ENCODE measurements at regions not wholly inside any gene's neighbourhood (a gene's known extent, or its start where the extent isn't known, plus 50 kb on each side); places are given as distances from the start of the nearest gene placed in this dataset.

DNA sequence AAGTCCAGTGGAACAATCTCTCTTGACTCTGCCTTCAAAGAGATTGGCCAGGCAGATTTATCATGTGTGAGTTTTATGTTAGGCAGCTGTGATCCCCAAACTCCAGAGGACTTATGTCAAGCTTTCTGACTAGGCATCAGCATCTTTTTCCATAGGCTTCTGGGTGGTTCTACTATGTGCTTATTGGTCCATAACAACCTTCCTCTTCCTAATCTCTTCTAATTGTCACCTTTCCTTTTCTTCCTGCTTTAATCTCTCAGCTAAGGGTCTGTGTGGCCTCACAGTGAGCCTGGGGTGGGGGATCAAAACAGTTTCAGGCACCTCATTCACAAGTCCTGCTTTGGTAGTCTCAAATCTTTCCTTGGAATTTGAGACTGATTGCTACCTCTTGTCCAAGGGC is 170.9 kb upstream of the CHD1 start:
- no peaks in the 10 kb centered on the region for H3K4me1 Mint-ChIP-seq (ENCODE audit: low read depth)
- H3K27me3 Mint-ChIP-seq (ENCODE audit: low read depth): peaks cover 8% of the 10 kb centered on the region
- H3K36me3 Mint-ChIP-seq (ENCODE audit: low read depth): no peaks in the 10 kb centered on the region
- ChIA-PET CTCF (no interaction called here), POLR2A (no interaction called here)
- no peak overlapping the region for H3K27ac Mint-ChIP-seq
- H3K4me3 Mint-ChIP-seq: no peak overlapping the region
- H3K9me3 Mint-ChIP-seq (ENCODE audit: insufficient read depth): no peaks in the 10 kb centered on the region
- ATAC-seq (no peak), DNase-seq (no peak)

- Mint-ChIP-seq H3K27me3 (ENCODE audit: low read depth) (peaks cover 4% of the 10 kb centered on the region), H3K4me3 (no peak overlapping the region), H3K36me3 (ENCODE audit: low read depth) (no peaks in the 10 kb centered on the region), H3K4me1 (ENCODE audit: low read depth) (no peaks in the 10 kb centered on the region), H3K27ac (no peak overlapping the region), H3K9me3 (ENCODE audit: insufficient read depth) (no peaks in the 10 kb centered on the region)
- no peak for DNase-seq
- ChIA-PET POLR2A (interaction anchor here (0.6 kb wide), 1 partner anchor 1533 kb away, joined by 3 read pairs; no protein-coding TSS in a partner anchor), CTCF (no interaction called here)
- ATAC-seq: no peak
These were observed 161.2 kb upstream of the CHD1 start for GRCh38 chr5:99089822-99090549.

DNA sequence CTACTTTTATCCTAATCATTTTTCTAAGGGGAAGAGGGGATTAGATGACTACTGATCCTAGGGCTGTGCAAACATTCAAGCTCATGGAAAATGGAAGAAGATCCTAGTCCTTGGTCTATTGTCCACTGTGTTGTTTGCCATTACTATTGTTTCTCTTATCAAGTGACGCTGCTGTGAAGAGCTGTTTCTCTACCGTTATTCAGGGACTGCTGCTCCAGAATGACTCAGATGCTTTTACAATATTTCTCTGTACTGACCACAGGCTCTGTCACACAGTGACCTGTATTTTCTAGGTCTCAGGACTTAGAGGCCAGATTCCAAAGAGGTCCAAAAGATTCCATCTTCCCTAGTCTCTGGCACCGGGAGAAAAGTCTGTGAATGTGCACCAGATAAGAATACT is 159.5 kb upstream of the CHD1 start:
- Mint-ChIP-seq H3K27me3 (ENCODE audit: low read depth) (peaks cover 7% of the 10 kb centered on the region), H3K4me1 (ENCODE audit: low read depth) (no peaks in the 10 kb centered on the region), H3K9me3 (ENCODE audit: insufficient read depth) (no peaks in the 10 kb centered on the region), H3K4me3 (no peak overlapping the region), H3K36me3 (ENCODE audit: low read depth) (no peaks in the 10 kb centered on the region), H3K27ac (no peak overlapping the region)
- ChIA-PET POLR2A (no interaction called here), CTCF (no interaction called here)
- no peak for DNase-seq
- no peak for ATAC-seq

DNA sequence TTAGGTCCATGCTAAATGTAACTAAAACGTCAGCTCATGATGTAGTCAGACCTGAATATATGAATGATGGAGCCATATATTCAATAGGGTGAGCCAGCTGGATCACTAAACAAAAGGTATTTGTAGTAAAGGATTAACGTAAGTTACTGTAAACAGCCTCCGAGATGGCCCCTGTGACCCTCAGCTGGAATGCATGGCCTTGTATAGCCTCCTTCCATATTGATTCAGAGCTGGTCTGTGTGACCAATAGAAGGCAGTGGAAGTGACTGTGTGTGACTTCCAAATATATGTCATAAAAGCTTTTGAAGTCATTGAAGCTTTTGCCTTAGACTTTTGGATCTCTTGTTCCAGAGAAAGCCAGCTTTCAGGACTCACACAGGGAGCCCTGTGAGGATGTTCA is 154.4 kb upstream of the CHD1 start:
- ATAC-seq (no peak), DNase-seq (no peak)
- H3K4me3 Mint-ChIP-seq: no peak overlapping the region
- no peaks in the 10 kb centered on the region for H3K9me3 Mint-ChIP-seq (ENCODE audit: insufficient read depth)
- H3K4me1 Mint-ChIP-seq (ENCODE audit: low read depth): no peaks in the 10 kb centered on the region
- CTCF ChIA-PET: interaction anchor here (1.1 kb wide), 1 partner anchor 21 kb away, joined by 3 read pairs; no protein-coding TSS in a partner anchor
- no peaks in the 10 kb centered on the region for H3K36me3 Mint-ChIP-seq (ENCODE audit: low read depth)
- H3K27me3 Mint-ChIP-seq (ENCODE audit: low read depth): peaks cover 5% of the 10 kb centered on the region
- H3K27ac Mint-ChIP-seq: no peak overlapping the region
- POLR2A ChIA-PET: no interaction called here

DNA sequence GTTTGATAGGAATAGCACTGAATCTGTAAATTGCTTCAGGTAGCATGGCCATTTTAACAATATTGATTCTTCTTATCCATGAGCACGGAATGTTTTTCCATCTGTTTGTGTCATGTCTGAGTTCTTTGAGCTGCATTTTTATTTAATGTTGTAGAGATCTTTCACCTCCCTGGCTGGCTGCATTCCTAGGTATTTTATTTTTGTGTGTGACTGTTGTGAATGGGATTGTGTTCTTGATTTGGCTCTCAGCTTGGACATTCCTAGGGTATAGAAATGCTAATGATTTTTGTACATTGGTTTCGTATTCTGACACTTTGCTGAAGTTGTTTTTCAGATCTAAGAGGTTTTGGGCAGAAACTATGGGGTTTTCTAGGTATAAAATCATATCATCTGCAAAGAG is 152.9 kb upstream of the CHD1 start:
- no peak for DNase-seq
- Mint-ChIP-seq H3K27me3 (ENCODE audit: low read depth) (peaks cover 5% of the 10 kb centered on the region), H3K36me3 (ENCODE audit: low read depth) (no peaks in the 10 kb centered on the region), H3K4me1 (ENCODE audit: low read depth) (no peaks in the 10 kb centered on the region), H3K4me3 (no peak overlapping the region), H3K27ac (no peak overlapping the region), H3K9me3 (ENCODE audit: insufficient read depth) (no peaks in the 10 kb centered on the region)
- ChIA-PET CTCF (no interaction called here), POLR2A (no interaction called here)
- ATAC-seq: no peak

- ATAC-seq (no peak), DNase-seq (no peak)
- Mint-ChIP-seq H3K4me3 (no peak overlapping the region), H3K27ac (no peak overlapping the region), H3K9me3 (ENCODE audit: insufficient read depth) (no peaks in the 10 kb centered on the region), H3K36me3 (ENCODE audit: low read depth) (no peaks in the 10 kb centered on the region), H3K27me3 (ENCODE audit: low read depth) (peaks cover 2% of the 10 kb centered on the region), H3K4me1 (ENCODE audit: low read depth) (peaks cover 2% of the 10 kb centered on the region)
- ChIA-PET POLR2A (no interaction called here), CTCF (no interaction called here)
These were observed 148.2 kb upstream of the CHD1 start for GRCh38 chr5:99076723-99077640.

DNA sequence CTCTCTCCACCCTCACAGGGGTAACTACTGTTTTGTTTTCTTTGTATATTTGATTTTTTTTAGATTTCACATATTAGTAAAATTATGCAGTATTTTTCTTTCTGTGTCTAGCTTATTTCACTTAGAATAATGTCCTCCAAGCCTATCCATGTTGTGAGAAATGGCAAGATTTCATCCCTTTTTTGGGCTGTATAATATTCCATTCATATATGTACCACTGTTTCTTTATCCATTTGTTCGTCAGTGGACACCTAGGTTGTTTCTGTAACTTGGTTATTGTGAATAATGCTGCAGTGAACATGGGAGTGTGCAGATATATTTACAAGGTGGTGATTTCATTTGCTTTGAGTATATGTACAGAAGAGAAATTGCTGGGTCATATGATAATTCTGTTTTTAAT is 144.0 kb upstream of the CHD1 start:
- ChIA-PET POLR2A (no interaction called here), CTCF (no interaction called here)
- H3K27ac Mint-ChIP-seq: no peak overlapping the region
- peaks cover 2% of the 10 kb centered on the region for H3K4me1 Mint-ChIP-seq (ENCODE audit: low read depth)
- no peak for DNase-seq
- no peaks in the 10 kb centered on the region for H3K36me3 Mint-ChIP-seq (ENCODE audit: low read depth)
- no peaks in the 10 kb centered on the region for H3K27me3 Mint-ChIP-seq (ENCODE audit: low read depth)
- H3K9me3 Mint-ChIP-seq (ENCODE audit: insufficient read depth): no peaks in the 10 kb centered on the region
- ATAC-seq: no peak
- no peak overlapping the region for H3K4me3 Mint-ChIP-seq

DNA sequence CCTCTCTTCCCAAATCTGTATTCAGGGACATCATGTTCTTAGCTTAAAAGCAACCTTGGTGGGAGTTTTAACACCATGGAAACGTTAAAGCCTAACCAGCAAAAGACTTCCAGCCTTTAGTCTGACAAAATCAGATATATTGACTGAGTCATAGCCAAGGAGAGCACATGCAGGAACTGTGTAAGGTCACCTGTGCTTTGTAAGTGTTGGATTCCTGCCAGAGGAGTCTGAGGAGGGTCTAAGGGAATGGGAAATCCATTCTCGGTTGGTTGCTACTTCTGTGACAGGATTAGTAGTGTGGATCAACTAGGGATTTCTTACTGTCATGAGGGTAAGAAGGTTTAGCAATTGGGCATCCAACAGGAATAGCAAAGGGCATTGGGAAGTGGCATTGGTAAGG is 142.0 kb upstream of the CHD1 start:
- H3K4me1 Mint-ChIP-seq (ENCODE audit: low read depth): peaks cover 2% of the 10 kb centered on the region
- CTCF ChIA-PET: interaction anchor here (2.2 kb wide), 1 partner anchor 10 kb away, joined by 7 read pairs; no protein-coding TSS in a partner anchor
- H3K4me3 Mint-ChIP-seq: no peak overlapping the region
- ATAC-seq: no peak
- no peak overlapping the region for H3K27ac Mint-ChIP-seq
- POLR2A ChIA-PET: no interaction called here
- DNase-seq: no peak
- H3K27me3 Mint-ChIP-seq (ENCODE audit: low read depth): no peaks in the 10 kb centered on the region
- H3K36me3 Mint-ChIP-seq (ENCODE audit: low read depth): no peaks in the 10 kb centered on the region
- no peaks in the 10 kb centered on the region for H3K9me3 Mint-ChIP-seq (ENCODE audit: insufficient read depth)

GRCh38 chr5:99070362-99070761 is 141.6 kb upstream of the CHD1 start:
- ATAC-seq: no peak
- POLR2A ChIA-PET: no interaction called here
- no peaks in the 10 kb centered on the region for H3K9me3 Mint-ChIP-seq (ENCODE audit: insufficient read depth)
- no peak overlapping the region for H3K4me3 Mint-ChIP-seq
- DNase-seq: no peak
- H3K36me3 Mint-ChIP-seq (ENCODE audit: low read depth): no peaks in the 10 kb centered on the region
- H3K27ac Mint-ChIP-seq: no peak overlapping the region
- H3K4me1 Mint-ChIP-seq (ENCODE audit: low read depth): peaks cover 2% of the 10 kb centered on the region
- CTCF ChIA-PET: interaction anchor here (2.2 kb wide), 1 partner anchor 9 kb away, joined by 7 read pairs; no protein-coding TSS in a partner anchor
- no peaks in the 10 kb centered on the region for H3K27me3 Mint-ChIP-seq (ENCODE audit: low read depth)

DNA sequence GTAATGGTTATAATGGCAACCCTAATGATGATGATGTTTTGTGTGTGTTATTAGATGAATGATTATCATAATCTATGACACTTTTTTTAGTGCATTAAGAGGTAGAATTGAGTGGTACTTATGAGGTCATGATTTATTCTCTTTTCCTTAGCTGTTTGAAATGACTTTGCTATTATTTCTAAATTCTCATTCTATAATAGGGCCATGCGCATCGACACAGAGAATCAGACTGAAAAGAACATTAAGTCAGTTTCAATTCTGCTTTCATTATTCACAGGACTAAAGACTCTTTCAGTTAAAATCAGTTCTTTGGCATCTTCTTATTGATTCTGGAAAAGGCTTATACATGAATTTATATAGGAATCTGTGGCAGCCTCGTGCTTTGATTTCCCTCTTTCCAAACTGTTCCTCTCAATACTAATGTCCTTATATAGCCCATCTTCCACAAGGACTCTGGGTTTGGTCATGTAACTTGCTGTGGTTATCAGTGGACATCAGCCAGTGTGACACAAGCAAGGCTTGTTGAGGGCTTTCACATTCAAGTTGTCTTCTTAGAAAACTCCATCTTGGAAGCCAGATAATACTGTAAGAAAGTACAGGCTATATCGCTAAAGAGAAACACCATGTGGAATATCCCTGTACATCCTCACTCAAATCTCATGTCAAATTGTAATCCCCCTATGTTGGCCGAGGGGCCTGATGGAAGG is 140.3 kb upstream of the CHD1 start:
- Mint-ChIP-seq H3K27ac (no peak overlapping the region), H3K9me3 (ENCODE audit: insufficient read depth) (no peaks in the 10 kb centered on the region), H3K36me3 (ENCODE audit: low read depth) (no peaks in the 10 kb centered on the region), H3K4me3 (no peak overlapping the region), H3K27me3 (ENCODE audit: low read depth) (no peaks in the 10 kb centered on the region), H3K4me1 (ENCODE audit: low read depth) (peaks cover under 1% of the 10 kb centered on the region)
- ATAC-seq: no peak
- CTCF ChIA-PET: interaction anchor here (2.2 kb wide), 1 partner anchor 8 kb away, joined by 7 read pairs; no protein-coding TSS in a partner anchor
- no peak for DNase-seq
- POLR2A ChIA-PET: no interaction called here

- DNase-seq (no peak), ATAC-seq (no peak)
- POLR2A ChIA-PET: interaction anchor here (0.7 kb wide), 1 partner anchor 230 kb away, joined by 3 read pairs; no protein-coding TSS in a partner anchor
- peaks cover 5% of the 10 kb centered on the region for H3K27me3 Mint-ChIP-seq (ENCODE audit: low read depth)
- no peaks in the 10 kb centered on the region for H3K9me3 Mint-ChIP-seq (ENCODE audit: insufficient read depth)
- CTCF ChIA-PET: interaction anchor here (1.1 to 5.4 kb wide), 4 partner anchors 97 to 294 kb away, joined by 3 to 49 read pairs (median 4); no protein-coding TSS in a partner anchor
- H3K4me3 Mint-ChIP-seq: no peak overlapping the region
- H3K27ac Mint-ChIP-seq: no peak overlapping the region
- H3K4me1 Mint-ChIP-seq (ENCODE audit: low read depth): no peaks in the 10 kb centered on the region
- H3K36me3 Mint-ChIP-seq (ENCODE audit: low read depth): no peaks in the 10 kb centered on the region
These were observed 134.9 kb upstream of the CHD1 start for GRCh38 chr5:99063737-99064136.

DNA sequence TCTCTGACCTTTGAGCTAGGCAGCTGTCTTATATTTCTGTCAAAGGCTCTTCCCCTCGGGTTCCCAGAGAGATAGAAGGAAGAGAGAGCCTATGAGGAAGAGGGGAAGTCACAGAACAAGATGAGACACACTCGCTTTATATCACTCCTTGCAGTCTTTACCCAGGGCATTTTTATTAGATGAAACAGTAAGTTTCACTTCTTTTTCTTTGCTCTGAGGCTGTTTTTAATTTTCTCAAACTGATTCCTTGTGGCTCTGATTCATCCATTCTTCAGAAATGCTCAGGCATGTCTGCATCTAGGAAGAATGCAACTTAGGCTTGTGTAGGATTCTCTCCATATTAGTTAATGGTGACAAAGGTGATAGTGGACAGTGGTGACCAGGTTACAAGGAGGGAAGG is 132.9 kb upstream of the CHD1 start:
- CTCF ChIA-PET: interaction anchor here (1.0 to 5.4 kb wide), 9 partner anchors 9 to 293 kb away, joined by 4 to 49 read pairs (median 10); no protein-coding TSS in a partner anchor

More for the DNA sequence above, 132.9 kb upstream of the CHD1 start:
- peaks cover 5% of the 10 kb centered on the region for H3K27me3 Mint-ChIP-seq (ENCODE audit: low read depth)
- H3K9me3 Mint-ChIP-seq (ENCODE audit: insufficient read depth): no peaks in the 10 kb centered on the region
- no peaks in the 10 kb centered on the region for H3K4me1 Mint-ChIP-seq (ENCODE audit: low read depth)
- DNase-seq (no peak), ATAC-seq (no peak)
- H3K27ac Mint-ChIP-seq: no peak overlapping the region
- H3K36me3 Mint-ChIP-seq (ENCODE audit: low read depth): no peaks in the 10 kb centered on the region
- H3K4me3 Mint-ChIP-seq: no peak overlapping the region
- POLR2A ChIA-PET: no interaction called here

Measured in activated CD8-positive, alpha-beta T cell treated with anti-CD3 and anti-CD28 coated beads, Interleukin-2, amount 10 ng/mL, durations not matched to agents 7 days and 5 days (primary cell).